Spleen (tissue), 7 donors: ENCODE measurements at regions not wholly inside any gene's neighbourhood (a gene's known extent, or its start where the extent isn't known, plus 50 kb on each side); places are given as distances from the start of the nearest gene placed in this dataset.

ENCODE experiments used
- POLR2A ChIP-seq, 3 donors: fragments of 450-650 bp; IDR thresholded peaks; one replicate each; pipeline ENCODE4 v1.5.1; 2017; ENCODE audit warnings: antibody characterized with exemption in 3 of 3, mild to moderate bottlenecking in 1 of 3
- TF ChIP-seq, protein P1 (sequence below), 11 experiments: fragments of 200-600 bp in 7 of 11; fragments of 450-650 bp in 4 of 11; sonication (generic) in 4 of 11; IDR thresholded peaks in 8 of 11; conservative IDR thresholded peaks in 3 of 11; 1 replicate in 7 of 11; 2 replicates in 4 of 11; pipeline versions ENCODE4 v1.4.0 to v1.8.0; 2016 to 2021; ENCODE audit warnings: antibody characterized with exemption in 11 of 11, inconsistent platforms in 4 of 11, mild to moderate bottlenecking in 1 of 11
- donor health status: DM: no; HTN: no; CAD: no; lungs with moderate emphysema.
- donor health status: DM: no; HTN: no; CAD: no.
- donor health status: DM: no; HTN: no; CAD: no.

DNA sequence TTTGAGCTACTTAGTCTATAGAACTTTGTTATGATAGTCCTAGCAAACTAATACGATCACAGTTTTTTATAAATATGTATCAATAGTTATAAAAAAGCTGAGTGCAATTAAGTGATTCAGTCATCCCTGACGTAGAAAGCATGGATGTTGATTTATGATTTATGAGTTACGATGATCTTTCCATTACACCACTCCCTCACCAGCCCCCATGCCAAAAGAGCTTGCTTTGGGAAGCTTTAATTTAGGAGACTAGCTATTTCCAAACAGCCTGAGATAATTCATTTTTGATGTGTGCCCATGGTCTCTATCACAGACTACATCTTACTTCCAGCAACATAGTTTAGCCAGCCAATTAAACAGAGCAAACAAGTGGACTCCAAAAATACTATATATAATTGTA lies 256.8 kb downstream of the GABRG2 start:
- TF ChIP-seq, protein P1, sequence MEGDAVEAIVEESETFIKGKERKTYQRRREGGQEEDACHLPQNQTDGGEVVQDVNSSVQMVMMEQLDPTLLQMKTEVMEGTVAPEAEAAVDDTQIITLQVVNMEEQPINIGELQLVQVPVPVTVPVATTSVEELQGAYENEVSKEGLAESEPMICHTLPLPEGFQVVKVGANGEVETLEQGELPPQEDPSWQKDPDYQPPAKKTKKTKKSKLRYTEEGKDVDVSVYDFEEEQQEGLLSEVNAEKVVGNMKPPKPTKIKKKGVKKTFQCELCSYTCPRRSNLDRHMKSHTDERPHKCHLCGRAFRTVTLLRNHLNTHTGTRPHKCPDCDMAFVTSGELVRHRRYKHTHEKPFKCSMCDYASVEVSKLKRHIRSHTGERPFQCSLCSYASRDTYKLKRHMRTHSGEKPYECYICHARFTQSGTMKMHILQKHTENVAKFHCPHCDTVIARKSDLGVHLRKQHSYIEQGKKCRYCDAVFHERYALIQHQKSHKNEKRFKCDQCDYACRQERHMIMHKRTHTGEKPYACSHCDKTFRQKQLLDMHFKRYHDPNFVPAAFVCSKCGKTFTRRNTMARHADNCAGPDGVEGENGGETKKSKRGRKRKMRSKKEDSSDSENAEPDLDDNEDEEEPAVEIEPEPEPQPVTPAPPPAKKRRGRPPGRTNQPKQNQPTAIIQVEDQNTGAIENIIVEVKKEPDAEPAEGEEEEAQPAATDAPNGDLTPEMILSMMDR (IDR thresholded peaks at IDR 0.05 in 8 of 11, conservative IDR thresholded peaks at IDR 0.05 in 3 of 11), result no peak
- no peak for TF ChIP-seq POLR2A (IDR thresholded peaks at IDR 0.05)
